Inflammatory macrophage treated with lipopolysaccharide for 1 hour (primary cell): ENCODE measurements at regions not wholly inside any gene's neighbourhood (a gene's known extent, or its start where the extent isn't known, plus 50 kb on each side); places are given as distances from the start of the nearest gene placed in this dataset.
"Not testable (repeated sequence)": the region's sequence is repeated elsewhere in the genome, so short reads cannot be mapped to it uniquely, and the experiment has no call there.

Experiments
- DNase-seq, 2 donors: peaks; one replicate each; pipeline ENCODE4 v3.0.0-alpha.2; 2020 to 2022

- DNase-seq: no peak
Observed at GRCh38 chr19:28103921-28104320, 1109.0 kb downstream of the UQCRFS1 start.

GRCh38 chr19:28084659-28085157, 1128.2 kb downstream of the UQCRFS1 start:
- not testable (repeated sequence) for DNase-seq

- no peak for DNase-seq
Observed at GRCh38 chr19:28076628-28077027, 1136.3 kb downstream of the UQCRFS1 start.

- DNase-seq: no peak
Observed at GRCh38 chr19:28075229-28075628, 1137.7 kb downstream of the UQCRFS1 start.

GRCh38 chr19:28074773-28075172, 1138.2 kb downstream of the UQCRFS1 start:
- no peak for DNase-seq

- DNase-seq: no peak
Observed at GRCh38 chr19:28067882-28068281, 1145.1 kb downstream of the UQCRFS1 start.

GRCh38 chr19:28066988-28067387, 1146.0 kb downstream of the UQCRFS1 start:
- DNase-seq: no peak

- no peak for DNase-seq
Observed at GRCh38 chr19:28066161-28066560, 1146.8 kb downstream of the UQCRFS1 start.

GRCh38 chr19:28065026-28065425, 1147.9 kb downstream of the UQCRFS1 start:
- DNase-seq: no peak

GRCh38 chr19:28063702-28064101, 1149.2 kb downstream of the UQCRFS1 start:
- no peak for DNase-seq

- DNase-seq: no peak
Observed at GRCh38 chr19:28061111-28061510, 1151.8 kb downstream of the UQCRFS1 start.

GRCh38 chr19:28057026-28057425, 1155.9 kb downstream of the UQCRFS1 start:
- DNase-seq: not testable (repeated sequence)

- no peak for DNase-seq
Observed at GRCh38 chr19:28051047-28051446, 1161.9 kb downstream of the UQCRFS1 start.

- no peak for DNase-seq
Observed at GRCh38 chr19:28049875-28050274, 1163.1 kb downstream of the UQCRFS1 start.

GRCh38 chr19:28046932-28047331, 1166.0 kb downstream of the UQCRFS1 start:
- no peak for DNase-seq

- DNase-seq: no peak
Observed at GRCh38 chr19:28045621-28046020, 1167.3 kb downstream of the UQCRFS1 start.

GRCh38 chr19:28044477-28044876, 1168.5 kb downstream of the UQCRFS1 start:
- DNase-seq: no peak

- no peak for DNase-seq
Observed at GRCh38 chr19:28042516-28042915, 1170.4 kb downstream of the UQCRFS1 start.

GRCh38 chr19:28039677-28040381, 1173.1 kb downstream of the UQCRFS1 start:
- DNase-seq: no peak

GRCh38 chr19:28037186-28037585, 1175.8 kb downstream of the UQCRFS1 start:
- DNase-seq: no peak

- no peak for DNase-seq
Observed at GRCh38 chr19:28036486-28036885, 1176.5 kb downstream of the UQCRFS1 start.

GRCh38 chr19:28034936-28035335, 1178.0 kb downstream of the UQCRFS1 start:
- no peak for DNase-seq

GRCh38 chr19:28028881-28029444, 1184.0 kb downstream of the UQCRFS1 start:
- no peak for DNase-seq

- DNase-seq: no peak
Observed at GRCh38 chr19:28027116-28027515, 1185.8 kb downstream of the UQCRFS1 start.

- DNase-seq: no peak
Observed at GRCh38 chr19:28026636-28027035, 1186.3 kb downstream of the UQCRFS1 start.
